NOMO-1 (cell line): ENCODE measurements at regions not wholly inside any gene's neighbourhood (a gene's known extent, or its start where the extent isn't known, plus 50 kb on each side); places are given as distances from the start of the nearest gene placed in this dataset.

Experiments used
- DNase-seq, 2 experiments: peaks; one replicate each; lab custom pipeline; 2025; ENCODE audit not compliant: unreplicated experiment in 2 of 2; lab: John Stamatoyannopoulos, UW

DNA sequence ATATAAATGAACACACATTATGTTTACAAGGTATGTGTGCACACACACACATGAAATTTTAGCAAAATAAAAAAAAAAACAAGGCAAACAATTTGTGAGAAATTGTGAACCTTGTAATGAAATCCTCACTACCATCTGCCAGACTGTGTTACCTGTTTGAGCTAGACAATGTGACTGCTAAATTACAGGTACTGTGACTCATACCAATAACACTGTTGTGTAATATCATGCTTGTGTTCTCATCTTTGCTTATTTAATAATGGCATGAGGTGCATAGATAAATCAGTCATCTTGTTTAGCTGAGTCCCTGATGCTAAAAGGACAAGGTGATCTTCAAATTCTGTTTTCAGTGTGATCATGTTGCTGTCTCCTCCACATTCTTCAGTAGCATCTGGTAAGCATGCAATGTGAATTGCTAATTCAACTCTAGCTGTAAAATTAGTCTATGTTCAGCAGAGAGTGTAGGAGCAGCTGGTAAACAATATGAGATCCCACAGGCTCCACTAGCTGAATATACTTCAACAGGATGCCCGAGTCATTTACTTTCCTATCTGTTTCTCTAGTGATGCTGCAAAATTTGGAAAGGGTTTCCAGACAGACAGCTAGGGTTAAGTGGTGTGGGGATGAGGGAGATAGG is 966.3 kb upstream of the C9orf72 start:
- no peak for DNase-seq

GRCh38 chr9:28542928-28543327 is 969.6 kb upstream of the C9orf72 start:
- no peak for DNase-seq

DNA sequence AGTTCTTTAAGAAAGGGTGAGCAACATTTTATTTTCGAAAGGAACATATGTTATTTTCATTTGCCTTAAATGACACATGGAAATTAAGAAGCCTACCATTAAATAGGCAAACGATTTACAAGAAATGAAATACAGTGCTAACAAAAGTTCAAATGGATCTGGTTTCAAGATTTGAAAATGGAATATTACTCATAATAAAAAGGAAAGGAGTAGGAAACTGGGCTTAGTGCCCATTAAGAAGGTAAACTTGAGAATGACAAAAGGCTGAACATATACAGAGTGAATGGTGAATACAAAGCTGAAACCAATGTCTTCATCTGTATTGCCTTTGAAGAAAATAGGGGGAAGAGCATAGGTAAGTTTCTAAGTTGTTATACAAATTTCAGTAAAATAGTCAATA is 974.2 kb upstream of the C9orf72 start:
- DNase-seq, result no peak

DNA sequence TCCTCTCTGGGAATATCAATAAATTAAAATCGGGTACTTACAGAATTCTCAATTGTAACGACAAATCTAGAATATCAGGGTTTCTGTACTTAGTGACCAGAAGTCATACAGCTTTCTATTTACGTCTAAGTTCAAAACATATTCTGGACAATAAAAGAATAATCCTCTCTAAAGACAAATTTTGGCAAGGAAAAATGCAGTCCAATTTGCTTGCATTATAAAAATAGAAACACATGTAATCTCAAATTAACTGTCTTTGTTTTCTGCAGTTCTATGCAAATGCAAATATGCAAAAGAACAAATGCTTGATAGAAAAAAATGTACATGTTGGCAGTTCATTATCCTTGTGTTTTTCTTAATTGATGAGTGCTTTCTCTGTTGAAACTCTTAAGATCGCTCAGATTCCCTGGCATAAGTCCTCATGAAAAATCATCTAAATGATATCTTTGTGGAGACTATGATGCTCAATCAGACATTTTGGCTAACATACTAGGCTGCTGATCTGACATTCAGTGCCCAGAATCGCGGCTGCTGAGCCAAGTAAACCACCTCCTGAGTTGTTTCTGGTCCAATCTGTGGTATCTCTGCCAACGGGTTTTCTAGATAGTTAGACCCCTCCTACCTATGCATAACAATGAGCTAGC is 990.1 kb upstream of the C9orf72 start:
- DNase-seq, result no peak

- DNase-seq, result no peak
Measured at GRCh38 chr9:28583832-28584231, 1010.6 kb upstream of the C9orf72 start.

GRCh38 chr9:28584542-28584941 is 1011.3 kb upstream of the C9orf72 start:
- no peak for DNase-seq

DNA sequence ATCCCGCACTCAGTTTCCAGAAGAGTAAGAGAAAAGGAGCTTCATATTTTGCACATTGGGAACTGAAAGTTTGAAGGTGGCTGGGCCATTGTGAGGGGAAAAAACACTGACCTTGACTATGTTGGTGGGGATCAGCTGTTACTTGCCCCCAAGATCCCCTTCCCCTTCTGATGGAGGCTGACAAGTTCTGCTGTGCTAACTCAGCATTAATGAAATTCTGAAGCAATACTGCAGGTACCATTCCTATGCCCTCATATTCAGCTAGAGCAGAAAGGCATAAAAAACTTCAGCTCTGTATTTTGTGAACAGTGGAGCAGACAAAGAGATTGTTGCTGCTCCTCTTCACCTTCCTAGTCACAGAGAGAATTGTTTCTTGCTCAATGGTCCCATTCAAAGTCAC is 1013.8 kb upstream of the C9orf72 start:
- no peak for DNase-seq

GRCh38 chr9:28598408-28598807 is 1025.1 kb upstream of the C9orf72 start:
- no peak for DNase-seq

DNA sequence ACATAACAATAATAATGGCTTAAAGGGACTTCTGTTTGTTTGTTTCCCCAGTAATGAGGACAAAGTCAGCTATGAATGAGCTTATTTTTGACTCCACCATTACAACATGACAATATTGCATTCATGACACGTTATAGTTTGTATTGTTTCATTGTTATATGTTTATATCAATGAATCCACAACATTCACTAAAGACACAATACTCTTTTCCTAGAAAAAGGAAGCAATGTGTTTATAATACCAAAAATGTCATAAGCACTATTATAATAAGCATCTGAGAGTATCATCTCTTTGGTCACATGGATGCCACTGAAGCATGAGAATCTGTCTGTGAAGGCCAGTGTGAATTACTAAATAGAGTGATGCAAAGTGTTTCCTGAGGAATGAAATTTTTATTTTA is 1026.9 kb upstream of the C9orf72 start:
- DNase-seq, result no peak

DNA sequence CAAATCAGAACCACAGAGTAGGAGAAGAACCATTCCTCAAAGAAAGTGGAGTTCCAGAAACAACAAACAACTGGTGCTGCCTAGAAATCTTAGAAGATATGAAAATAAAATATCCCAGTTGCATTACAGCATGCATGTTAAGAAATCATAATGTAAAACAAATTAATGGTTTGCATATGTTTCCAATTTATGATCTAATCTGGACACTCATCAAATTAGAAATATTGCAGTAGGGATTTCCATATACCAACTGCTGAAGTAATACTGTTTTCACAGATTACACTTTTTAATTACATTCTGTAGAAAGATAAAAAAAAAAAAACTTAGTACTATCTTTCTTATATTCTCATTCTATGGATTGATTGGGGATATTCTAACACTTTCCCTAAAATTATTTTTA is 1034.6 kb upstream of the C9orf72 start:
- DNase-seq, result no peak

- DNase-seq, result no peak
Measured at GRCh38 chr9:28610339-28610738, 1037.1 kb upstream of the C9orf72 start.

DNA sequence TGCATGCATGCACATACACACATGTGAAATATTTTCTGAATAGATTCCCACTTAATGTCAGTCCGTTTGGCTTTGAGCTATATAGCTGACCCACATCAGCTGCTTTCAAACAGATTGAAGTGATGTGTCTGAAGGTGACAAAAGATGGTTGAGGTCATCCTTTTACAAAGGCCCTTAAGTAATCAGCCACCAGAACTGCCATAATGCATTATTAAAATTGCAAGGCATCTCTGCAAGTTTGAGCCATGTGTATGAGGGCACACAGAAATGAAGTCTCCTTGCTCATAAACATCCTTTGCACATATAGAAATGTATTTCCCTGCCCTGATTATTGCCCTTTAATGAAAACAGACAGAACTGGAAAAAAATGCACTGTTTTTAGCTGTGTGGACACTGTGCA is 1043.0 kb upstream of the C9orf72 start:
- DNase-seq, result no peak

GRCh38 chr9:28620011-28620410 is 1046.7 kb upstream of the C9orf72 start:
- no peak for DNase-seq

- DNase-seq, result no peak
Measured at GRCh38 chr9:28620661-28621060, 1047.4 kb upstream of the C9orf72 start.

GRCh38 chr9:28624771-28625170 is 1051.5 kb upstream of the C9orf72 start:
- no peak for DNase-seq

DNA sequence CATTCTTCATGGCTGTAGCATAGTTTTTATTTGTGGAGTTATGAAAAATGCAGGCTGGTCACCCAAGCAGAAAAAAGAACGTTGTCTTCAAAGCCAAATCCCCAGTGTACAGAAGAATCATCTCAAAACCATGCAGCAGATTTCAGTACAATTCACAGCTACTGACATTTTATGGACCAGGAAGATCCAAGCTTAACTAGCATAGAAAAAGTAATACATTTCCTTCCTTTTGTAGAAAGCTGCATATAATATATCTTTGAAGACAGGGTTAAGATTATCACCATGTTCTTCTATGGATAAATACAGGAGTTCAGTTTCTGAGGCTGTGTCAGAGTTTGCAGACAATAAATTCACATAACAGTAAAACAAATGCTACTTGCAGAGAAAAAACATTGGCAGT is 1054.8 kb upstream of the C9orf72 start:
- DNase-seq, result no peak

- DNase-seq, result no peak
Measured at GRCh38 chr9:28648723-28649122, 1075.4 kb upstream of the C9orf72 start.

DNA sequence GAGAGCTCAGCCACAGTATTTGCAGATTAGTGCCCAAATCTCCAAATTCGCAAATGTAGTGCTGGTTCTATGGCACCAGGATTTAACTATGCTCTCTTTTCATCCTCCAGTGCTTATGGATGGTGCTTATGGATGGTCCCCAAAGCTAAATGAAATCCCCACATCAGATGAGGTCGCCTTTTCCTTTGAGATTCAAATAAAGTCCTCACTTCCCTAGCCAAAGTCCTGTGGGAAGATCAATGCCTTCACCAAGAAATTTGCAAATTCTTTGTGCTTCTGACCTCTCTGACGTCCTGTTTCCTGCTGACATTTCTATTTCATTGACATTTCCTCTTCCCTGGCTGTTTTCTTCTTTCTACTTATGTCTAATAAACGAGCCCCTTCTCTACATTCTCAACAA is 1077.0 kb upstream of the C9orf72 start:
- no peak for DNase-seq

DNA sequence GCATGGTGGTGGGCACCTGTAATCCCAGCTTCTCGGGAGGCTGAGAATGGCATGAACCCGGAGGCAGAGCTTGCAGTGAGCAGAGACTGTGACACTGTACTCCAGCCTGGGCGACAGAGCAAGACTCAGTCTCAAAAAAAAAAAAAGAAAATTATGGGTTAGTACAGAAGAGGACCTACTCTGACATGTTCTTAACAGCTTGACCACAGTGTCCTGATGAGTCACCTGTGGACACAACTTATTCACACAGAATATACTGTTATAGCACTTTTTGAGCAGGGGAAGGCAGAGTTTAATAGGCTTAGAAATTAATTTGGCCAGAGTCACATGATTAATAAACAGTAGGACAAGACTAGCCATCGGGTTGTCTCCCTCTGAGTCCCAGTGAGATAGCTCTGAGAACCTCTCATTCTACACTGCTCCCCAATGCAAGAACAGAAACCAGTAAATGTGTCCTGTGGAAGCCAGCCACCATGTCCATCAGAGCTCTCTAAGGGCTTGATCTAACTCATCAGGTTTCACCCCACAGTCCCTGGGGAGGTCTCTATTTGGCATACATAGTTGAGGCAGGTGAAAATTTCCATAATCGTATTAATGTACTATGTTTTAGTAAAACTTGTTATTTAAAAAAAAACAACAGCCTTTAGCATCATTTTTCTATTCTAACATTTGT is 1077.9 kb upstream of the C9orf72 start:
- DNase-seq, result no peak

GRCh38 chr9:28653216-28653615 is 1079.9 kb upstream of the C9orf72 start:
- DNase-seq, result no peak

- no peak for DNase-seq
Measured at GRCh38 chr9:28656727-28657126, 1083.4 kb upstream of the C9orf72 start.

DNA sequence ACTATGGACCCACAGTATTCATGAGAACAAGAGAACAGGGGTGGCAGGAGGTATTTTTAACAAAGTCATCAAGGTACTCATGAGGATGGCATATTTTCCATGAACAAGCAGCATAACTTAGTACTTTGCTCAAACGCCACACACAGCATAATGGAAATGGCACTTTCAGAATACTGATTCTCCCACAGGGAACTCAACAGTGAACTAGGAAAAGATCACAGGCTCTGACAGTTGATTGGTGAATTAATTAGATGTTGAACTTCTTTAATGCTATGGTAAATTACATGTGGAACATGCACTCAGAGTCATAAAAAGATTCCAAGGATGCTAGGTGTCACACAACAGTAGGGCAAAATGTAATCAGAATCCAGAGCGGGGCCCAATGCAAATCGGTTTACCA is 1088.6 kb upstream of the C9orf72 start:
- no peak for DNase-seq
